AG10803 (cell line): ENCODE measurements at regions not wholly inside any gene's neighbourhood (a gene's known extent, or its start where the extent isn't known, plus 50 kb on each side); places are given as distances from the start of the nearest gene placed in this dataset.
"Not testable (repeated sequence)": the region's sequence is repeated elsewhere in the genome, so short reads cannot be mapped to it uniquely, and the experiment has no call there.

ENCODE experiments used
- DNase-seq: peaks from one replicate; pipeline ENCODE4 v3.0.0; 2010; ENCODE audit warnings: low read depth
- H3K4me3 ChIP-seq: 2 replicates; pipeline ENCODE4 v1.5.1; 2011; ENCODE audit warnings: mild to moderate bottlenecking, low read length, control low read depth
- TF ChIP-seq, protein P1 (sequence below): conservative IDR thresholded peaks from 2 replicates; pipeline ENCODE4 v1.5.1; 2011; ENCODE audit warnings: mild to moderate bottlenecking, low read length, control low read depth, inconsistent platforms

DNA sequence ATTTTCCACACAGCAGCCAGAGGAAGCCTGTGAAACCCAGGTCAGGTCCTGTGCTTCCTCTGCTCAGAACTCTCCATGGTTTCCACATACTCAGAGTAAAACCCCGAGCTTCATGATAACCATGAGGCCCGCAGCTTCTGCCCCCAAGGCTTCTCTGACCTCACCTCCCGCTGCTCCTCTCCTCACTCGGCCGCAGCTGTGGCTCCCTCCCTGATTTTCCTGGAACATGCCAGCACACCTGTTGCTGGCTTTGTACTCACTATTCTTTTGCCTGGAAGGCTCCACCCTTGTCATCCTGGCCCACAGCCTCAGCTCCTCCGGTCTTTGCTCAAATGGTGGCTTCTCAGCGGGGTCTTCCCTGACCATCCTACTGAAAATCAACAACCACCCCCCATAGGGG is 341.7 kb downstream of the PREX1 start:
- no peak overlapping the region for H3K4me3 ChIP-seq
- TF ChIP-seq, protein P1, sequence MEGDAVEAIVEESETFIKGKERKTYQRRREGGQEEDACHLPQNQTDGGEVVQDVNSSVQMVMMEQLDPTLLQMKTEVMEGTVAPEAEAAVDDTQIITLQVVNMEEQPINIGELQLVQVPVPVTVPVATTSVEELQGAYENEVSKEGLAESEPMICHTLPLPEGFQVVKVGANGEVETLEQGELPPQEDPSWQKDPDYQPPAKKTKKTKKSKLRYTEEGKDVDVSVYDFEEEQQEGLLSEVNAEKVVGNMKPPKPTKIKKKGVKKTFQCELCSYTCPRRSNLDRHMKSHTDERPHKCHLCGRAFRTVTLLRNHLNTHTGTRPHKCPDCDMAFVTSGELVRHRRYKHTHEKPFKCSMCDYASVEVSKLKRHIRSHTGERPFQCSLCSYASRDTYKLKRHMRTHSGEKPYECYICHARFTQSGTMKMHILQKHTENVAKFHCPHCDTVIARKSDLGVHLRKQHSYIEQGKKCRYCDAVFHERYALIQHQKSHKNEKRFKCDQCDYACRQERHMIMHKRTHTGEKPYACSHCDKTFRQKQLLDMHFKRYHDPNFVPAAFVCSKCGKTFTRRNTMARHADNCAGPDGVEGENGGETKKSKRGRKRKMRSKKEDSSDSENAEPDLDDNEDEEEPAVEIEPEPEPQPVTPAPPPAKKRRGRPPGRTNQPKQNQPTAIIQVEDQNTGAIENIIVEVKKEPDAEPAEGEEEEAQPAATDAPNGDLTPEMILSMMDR, result no peak
- DNase-seq, result no peak

DNA sequence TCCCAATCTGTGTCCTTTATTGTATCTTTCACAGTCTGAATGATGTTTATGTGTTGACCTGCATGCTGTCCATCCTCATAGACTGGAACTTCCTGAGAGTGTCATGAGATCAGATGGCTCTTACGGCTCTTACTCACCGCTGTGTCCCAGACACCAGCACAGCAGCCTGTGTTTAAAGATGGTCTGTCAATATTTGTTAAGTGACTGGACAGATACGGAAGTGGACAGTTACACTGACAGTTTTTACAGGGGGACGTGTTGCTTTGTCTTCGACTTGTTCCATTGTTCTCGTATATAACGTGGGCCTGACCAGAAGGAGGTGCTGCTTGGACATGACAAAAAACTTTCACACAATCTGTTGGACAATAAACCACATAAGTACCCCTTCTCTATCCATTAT is 342.6 kb downstream of the PREX1 start:
- not testable (repeated sequence) for DNase-seq, H3K4me3 ChIP-seq

DNA sequence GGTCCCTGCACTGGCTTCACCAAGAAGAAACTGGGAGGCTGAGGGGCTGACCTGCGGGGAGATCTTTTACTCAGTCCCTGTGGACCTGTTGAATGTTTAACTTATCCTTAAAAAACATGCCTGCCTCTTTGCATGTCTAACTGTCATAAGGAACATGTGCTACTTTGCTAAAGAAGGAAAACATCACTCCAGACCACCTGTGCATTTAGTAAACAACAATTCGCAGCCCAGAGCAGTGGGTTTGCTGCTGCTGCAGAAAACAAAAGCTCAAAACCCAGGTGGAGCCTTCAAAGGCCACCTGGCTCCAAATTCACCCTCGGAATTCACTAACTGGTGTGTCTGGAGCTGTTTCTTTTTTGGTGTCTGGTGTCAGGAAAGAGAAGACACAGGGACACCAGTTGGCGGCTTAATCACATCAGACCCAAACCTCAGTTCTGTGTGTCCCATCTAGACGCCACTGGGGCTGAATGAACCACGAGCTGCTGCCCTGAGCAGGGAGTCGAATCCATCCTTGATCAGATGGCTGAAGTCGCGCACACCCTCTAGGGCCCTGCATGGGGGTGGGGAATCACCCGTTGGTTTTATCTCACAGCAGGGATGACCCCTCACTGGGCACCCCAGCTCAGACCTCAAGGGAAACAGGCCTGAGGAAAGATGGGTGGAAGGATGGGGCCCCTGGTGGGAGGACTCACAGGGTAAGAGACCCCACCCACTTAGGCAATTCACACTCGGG is 344.3 kb downstream of the PREX1 start:
- TF ChIP-seq, protein P1, result no peak
- H3K4me3 ChIP-seq, result no peak overlapping the region
- no peak for DNase-seq

DNA sequence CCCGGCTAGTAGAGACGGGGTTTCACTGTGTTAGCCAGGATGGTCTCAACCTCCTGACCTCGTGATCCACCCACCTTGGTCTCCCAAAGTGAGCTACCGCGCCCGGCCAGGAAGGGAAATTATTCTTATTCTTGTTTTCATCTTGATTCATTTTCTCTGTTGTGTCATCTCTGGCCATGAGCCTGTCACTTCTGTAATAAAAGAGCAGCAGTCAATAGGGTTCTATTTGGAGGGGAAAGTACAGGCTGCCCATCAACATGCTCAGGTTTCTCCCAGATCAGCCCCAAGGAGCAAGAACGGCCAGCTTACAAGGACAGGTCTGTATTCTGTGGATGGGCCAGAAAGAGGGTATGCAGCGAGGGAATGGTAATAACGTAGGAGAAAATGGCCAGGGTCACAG is 345.0 kb downstream of the PREX1 start:
- DNase-seq, result no peak
- H3K4me3 ChIP-seq, result no peak overlapping the region
- TF ChIP-seq, protein P1, result no peak

DNA sequence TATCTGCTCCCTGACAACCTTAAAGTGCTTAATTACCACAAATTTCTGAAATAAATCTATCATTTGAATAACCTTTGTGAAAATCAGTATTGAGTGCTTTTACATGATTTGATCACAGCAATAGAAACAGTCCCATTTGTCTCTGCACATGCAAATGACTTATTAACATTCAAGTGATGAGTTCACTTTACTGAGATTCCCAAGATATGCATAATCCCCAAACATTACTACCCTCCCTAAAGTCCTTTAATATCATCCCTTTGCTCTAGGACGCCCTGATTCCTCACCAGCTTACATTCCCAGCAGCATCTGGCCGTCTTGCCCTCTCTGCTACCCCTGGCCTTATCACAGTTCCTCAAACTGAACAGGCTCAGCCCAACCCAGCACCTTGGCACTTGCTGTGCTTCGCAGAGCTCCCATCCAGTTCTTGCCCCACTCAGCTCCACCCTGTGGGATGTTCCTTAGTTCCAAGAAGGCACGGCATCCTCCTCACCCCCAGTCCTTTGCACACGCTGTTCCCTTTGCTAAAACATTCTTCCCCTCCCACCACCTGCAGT is 347.5 kb downstream of the PREX1 start:
- no peak for DNase-seq
- TF ChIP-seq, protein P1, result no peak
- H3K4me3 ChIP-seq, result no peak overlapping the region

DNA sequence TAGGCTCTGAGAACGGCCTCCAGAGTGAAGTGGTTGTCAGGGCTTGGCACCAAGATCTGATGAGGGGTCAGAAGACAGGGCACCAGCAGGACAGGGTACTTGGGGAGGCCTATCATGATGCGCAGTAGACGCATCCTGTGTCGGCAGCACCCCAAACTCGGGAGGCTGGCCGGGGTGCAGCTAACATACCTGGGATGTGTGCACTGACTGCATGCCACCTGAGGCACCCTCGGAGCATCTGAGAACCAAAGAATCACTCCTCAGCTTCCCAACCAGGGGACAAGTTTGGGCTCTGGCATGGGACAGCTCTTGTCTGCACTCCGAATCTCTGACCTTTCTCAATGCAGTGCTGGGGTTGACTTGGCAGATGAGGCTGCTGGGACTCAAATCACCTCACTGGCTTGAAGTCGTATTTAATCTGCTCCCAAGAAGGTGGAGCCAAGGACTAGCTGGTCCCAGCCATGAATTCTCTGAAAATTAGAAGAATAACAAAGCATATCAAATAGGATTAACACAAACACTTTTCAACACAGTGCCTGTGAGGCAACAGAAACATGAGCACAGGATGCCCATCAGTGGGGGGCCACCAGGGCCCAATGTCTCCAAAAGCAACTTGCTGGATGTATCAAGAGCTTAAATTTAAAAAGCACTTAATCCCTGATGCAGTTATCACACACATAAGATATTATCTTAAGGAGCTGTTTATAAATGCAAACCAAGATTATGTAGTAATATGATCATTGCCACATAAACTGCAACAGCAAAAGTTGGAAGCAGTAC is 348.8 kb downstream of the PREX1 start:
- TF ChIP-seq, protein P1, result no peak
- no peak overlapping the region for H3K4me3 ChIP-seq
- DNase-seq, result no peak

DNA sequence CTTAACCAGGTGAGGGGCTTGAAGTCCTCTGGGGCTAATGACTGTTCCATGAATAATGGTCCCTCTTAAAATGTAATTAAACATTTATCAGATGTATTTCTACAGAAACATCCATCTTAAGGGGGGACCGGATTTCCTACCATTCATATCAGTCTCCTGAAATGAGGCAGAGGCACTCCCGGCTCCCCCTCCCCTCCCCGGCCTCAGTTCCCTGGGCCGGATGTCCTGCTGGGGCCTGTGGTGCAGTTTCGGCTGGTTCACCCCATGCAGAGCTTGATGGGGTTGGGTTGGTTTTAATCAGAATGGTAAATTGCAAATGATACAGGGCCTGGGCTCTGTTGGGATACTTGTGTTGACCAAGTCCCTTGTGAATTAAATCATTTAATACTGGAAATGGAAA is 349.4 kb downstream of the PREX1 start:
- TF ChIP-seq, protein P1, result no peak
- H3K4me3 ChIP-seq, result no peak overlapping the region
- no peak for DNase-seq
